Heart right ventricle (tissue), 16 donors: ENCODE measurements at regions not wholly inside any gene's neighbourhood (a gene's known extent, or its start where the extent isn't known, plus 50 kb on each side); places are given as distances from the start of the nearest gene placed in this dataset.

ENCODE experiments used
- ATAC-seq, 8 donors: fragments of 200-7000 bp; cut with Tn5 transposase; one replicate each; pipeline ENCODE4 v1.9.1; 2020; ENCODE audit warnings: mild to moderate bottlenecking in 8 of 8, moderate library complexity in 8 of 8, moderate number of reproducible peaks in 1 of 8
- DNase-seq, 2 donors: peaks; one replicate each; pipeline ENCODE4 v3.0.0-alpha.2; 2020
- H3K27ac ChIP-seq, 10 donors: fragments of 200-600 bp; sonication (generic) in 2 of 10; one replicate each; pipeline versions ENCODE4 v1.5.0 to v1.8.0; 2020 to 2022; ENCODE audit warnings: mild to moderate bottlenecking in 3 of 10
- H3K27me3 ChIP-seq, 7 donors: fragments of 200-600 bp; one replicate each; pipeline ENCODE4 v1.8.0; 2021 to 2022; ENCODE audit warnings: mild to moderate bottlenecking in 2 of 7
- H3K36me3 ChIP-seq, 9 donors: fragments of 200-600 bp; sonication (generic) in 1 of 9; one replicate each; pipeline versions ENCODE4 v1.5.0 to v1.8.0; 2020 to 2022; ENCODE audit warnings: mild to moderate bottlenecking in 2 of 9
- H3K4me1 ChIP-seq, 9 donors: fragments of 200-600 bp; sonication (generic) in 1 of 9; one replicate each; pipeline versions ENCODE4 v1.5.0 to v1.8.0; 2020 to 2022; ENCODE audit warnings: mild to moderate bottlenecking in 4 of 9
- H3K4me3 ChIP-seq, 10 donors: fragments of 200-600 bp; sonication (generic) in 2 of 10; one replicate each; pipeline versions ENCODE4 v1.5.0 to v1.8.0; 2020 to 2022; ENCODE audit warnings: mild to moderate bottlenecking in 7 of 10, moderate library complexity in 2 of 10
- H3K9me3 ChIP-seq, 11 donors: fragments of 200-600 bp in 10 of 11; sonication (generic) in 2 of 11; one replicate each; pipeline versions ENCODE4 v1.5.0 to v1.8.0; 2013 to 2022; ENCODE audit warnings: mild to moderate bottlenecking in 2 of 11, control low read depth in 1 of 11, moderate library complexity in 1 of 11
- CTCF ChIP-seq, 9 donors: fragments of 200-600 bp; sonication (generic) in 2 of 9; IDR thresholded peaks; one replicate each; pipeline versions ENCODE4 v1.5.0 to v1.8.0; 2021 to 2022; ENCODE audit warnings: antibody characterized with exemption in 9 of 9, mild to moderate bottlenecking in 5 of 9, moderate library complexity in 1 of 9
- WGBS, 2 donors: extraction: QIAGEN DNeasy Blood & Tissue Kit; methylation state at CpG; one replicate each; pipeline ENCODE4 v1.1.7; 2013; ENCODE audit warnings: inconsistent platforms in 1 of 2; 5-methylcytosine and 5-hydroxymethylcytosine counted together
- intact Hi-C, 10 donors: fragments of 100-400 bp; cut with DNase I; formaldehyde crosslinking; loops; one replicate each; pipeline versions ENCODE4 v1.11.1 to v1.14.2; 2022
- donor health status: Arrhythmogenic right ventricular cardiomyopathy.
- donor health status: ischemic (EF 13 %, LVEDD 7.1; RV severe dilation, severe dysfunction).
- donor health status: healthy with polysubstance abuse.
- donor health status: DM: no; HTN: yes; CAD: no.
- donor health status: DM: no; HTN: no; CAD: no.
- donor health status: ischemic (EF 25% LVEDD 6.9; RV normal size, moderate dysfunction).
- donor health status: ischemic (EF 25% LVEDD 5.7; RV mildly dilated, moderate dysfunction).
- donor health status: healthy.
- donor health status: DM: yes; HTN: yes; CAD: no.
- donor health status: Ischemic cardiomyopathy.
- donor health status: ischemic (EF 35%, LVEDD 5.7; RV mildly dilated, moderate dysfunction).
- donor health status: nonischemic (EF 11% LVEDD 7.7; RV severe dilation, severe dysfunction).
- donor health status: DM: yes; HTN: yes; CAD: no.
- donor health status: PGD.
- donor health status: ischemic (EF 29% LVEDD 5.4; RV normal size, mild dysfunction).
- donor health status: nonischemic (EF 23%, LVEDD 6.1; RV moderate dilation, normal function).

DNA sequence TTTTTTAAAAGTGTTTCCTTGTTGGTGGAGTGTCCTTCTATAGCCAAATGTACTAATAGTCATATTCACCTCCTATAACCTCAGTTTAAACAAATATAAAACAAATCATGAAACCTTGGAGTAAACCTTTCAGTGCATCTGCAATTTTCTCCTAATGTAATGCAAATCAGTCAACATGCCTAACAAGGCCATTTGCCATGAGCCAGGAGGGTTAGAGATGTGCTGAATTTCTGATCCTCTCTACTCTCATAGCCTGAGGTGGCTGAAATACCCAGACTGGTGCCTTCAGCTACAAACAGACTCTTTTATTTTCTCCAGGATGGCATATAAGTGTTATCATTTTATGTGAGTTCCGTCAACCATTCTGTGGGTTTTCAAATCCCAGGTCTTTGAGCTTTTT, 908.1 kb downstream of the GALC start:
- Histone ChIP-seq H3K9me3 (peaks cover 0 to 4% (median 0%) of the 10 kb centered on the region in 11 donors), H3K36me3 (no peaks in the 10 kb centered on the region), H3K4me3 (no peak overlapping the region), H3K4me1 (no peaks in the 10 kb centered on the region), H3K27me3 (no peaks in the 10 kb centered on the region), H3K27ac (no peak overlapping the region)
- intact Hi-C loops, result no loop called here
- 93% methylated on average over 1 of the region's 1 CpG for WGBS, 2 donors
- no peak for TF ChIP-seq CTCF (IDR thresholded peaks at IDR 0.05)
- ATAC-seq, result no peak
- DNase-seq, result no peak

- H3K36me3 ChIP-seq, result no peaks in the 10 kb centered on the region
- no peak for TF ChIP-seq CTCF (IDR thresholded peaks at IDR 0.05)
- H3K4me1 ChIP-seq, result no peaks in the 10 kb centered on the region
- no peak for ATAC-seq
- H3K27me3 ChIP-seq, result no peaks in the 10 kb centered on the region
- no peak overlapping the region for H3K4me3 ChIP-seq
- no peak for DNase-seq
- intact Hi-C loops, result no loop called here
- H3K27ac ChIP-seq, result no peak overlapping the region
- H3K9me3 ChIP-seq, result peaks cover 0 to 4% (median 0%) of the 10 kb centered on the region in 11 donors
These were observed 910.1 kb downstream of the GALC start for GRCh38 chr14:87082917-87083316.

DNA sequence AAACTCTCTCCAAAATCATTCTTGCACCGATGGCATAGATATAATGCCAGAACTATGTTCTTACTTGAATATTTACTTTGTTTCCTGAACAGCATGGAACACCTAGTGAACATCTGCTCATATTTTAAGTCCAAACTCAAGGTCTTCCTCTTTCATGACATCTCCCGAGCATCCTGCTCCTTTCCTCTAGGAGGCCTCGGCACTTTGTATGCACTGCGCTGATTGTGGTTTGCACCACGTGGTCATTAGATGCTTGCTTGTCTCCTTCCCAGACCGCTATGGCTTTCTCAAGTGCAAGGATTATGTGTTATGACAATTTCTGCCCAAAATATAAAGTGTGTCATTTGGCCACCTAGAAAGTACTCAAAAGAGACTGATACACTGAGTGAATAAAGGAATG, 912.0 kb downstream of the GALC start:
- Histone ChIP-seq H3K4me1 (no peaks in the 10 kb centered on the region), H3K4me3 (no peak overlapping the region), H3K9me3 (peaks cover 0 to 4% (median 0%) of the 10 kb centered on the region in 11 donors), H3K36me3 (no peaks in the 10 kb centered on the region), H3K27me3 (no peaks in the 10 kb centered on the region), H3K27ac (no peak overlapping the region)
- intact Hi-C loops, result no loop called here
- no peak for ATAC-seq
- TF ChIP-seq CTCF (IDR thresholded peaks at IDR 0.05), result no peak
- 78 to 85% methylated on average over 6 of the region's 6 CpGs for WGBS, 2 donors
- no peak for DNase-seq

DNA sequence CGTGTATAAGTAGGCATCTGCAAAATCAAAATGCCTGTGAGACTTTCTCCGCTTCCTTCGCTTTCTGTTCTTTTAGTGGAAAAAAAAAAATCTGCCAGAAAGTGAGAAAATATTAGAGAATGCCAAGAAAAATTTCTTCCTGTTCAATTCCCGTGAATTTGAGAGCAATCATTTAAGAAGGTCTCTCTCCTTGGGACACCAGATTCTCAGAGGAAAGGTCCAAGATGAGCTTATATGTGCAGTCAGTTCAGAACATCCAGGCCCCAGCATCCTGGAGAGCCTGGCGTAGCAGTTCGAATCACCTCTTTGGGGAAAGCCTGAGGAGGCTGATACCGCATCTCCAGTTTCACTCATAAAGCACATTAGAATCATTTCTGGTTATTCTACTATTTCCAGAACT, 912.8 kb downstream of the GALC start:
- no peak for TF ChIP-seq CTCF (IDR thresholded peaks at IDR 0.05)
- H3K27ac ChIP-seq, result no peak overlapping the region
- intact Hi-C loops, result no loop called here
- WGBS, 2 donors, result 71 to 73% methylated on average over 7 of the region's 7 CpGs
- DNase-seq, result no peak
- no peak for ATAC-seq
- no peaks in the 10 kb centered on the region for H3K4me1 ChIP-seq
- H3K9me3 ChIP-seq, result peaks cover 0 to 4% (median 0%) of the 10 kb centered on the region in 11 donors
- H3K27me3 ChIP-seq, result no peaks in the 10 kb centered on the region
- H3K4me3 ChIP-seq, result no peak overlapping the region
- H3K36me3 ChIP-seq, result no peaks in the 10 kb centered on the region

DNA sequence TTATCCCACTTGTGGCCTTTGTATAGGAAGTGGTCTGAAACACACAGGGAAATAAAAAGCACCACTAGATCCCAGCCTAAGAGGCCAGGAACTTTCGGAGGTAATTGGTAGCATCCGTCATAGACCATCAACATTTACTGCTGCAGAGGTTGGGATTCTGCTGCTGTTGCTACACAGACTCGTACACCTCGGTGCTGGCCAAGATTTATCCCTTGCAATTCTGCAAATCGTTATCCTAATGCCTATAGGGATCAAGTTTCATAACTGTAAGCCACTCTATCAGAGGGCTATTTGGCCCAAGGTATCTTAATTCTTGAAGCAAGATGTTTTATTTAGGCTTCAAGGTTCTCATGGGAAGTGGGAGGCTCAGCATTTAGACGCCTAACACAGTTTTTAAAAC, 913.6 kb downstream of the GALC start:
- ATAC-seq (no peak), DNase-seq (no peak)
- Histone ChIP-seq H3K27me3 (no peaks in the 10 kb centered on the region), H3K4me1 (no peaks in the 10 kb centered on the region), H3K9me3 (peaks cover 0 to 4% (median 0%) of the 10 kb centered on the region in 11 donors), H3K4me3 (no peak overlapping the region), H3K27ac (no peak overlapping the region), H3K36me3 (no peaks in the 10 kb centered on the region)
- TF ChIP-seq CTCF (IDR thresholded peaks at IDR 0.05), result no peak
- intact Hi-C loops, result no loop called here
- 61 to 63% methylated on average over 6 of the region's 6 CpGs for WGBS, 2 donors
